AG04449 (cell line): ENCODE measurements at regions not wholly inside any gene's neighbourhood (a gene's known extent, or its start where the extent isn't known, plus 50 kb on each side); places are given as distances from the start of the nearest gene placed in this dataset.
"Not testable (repeated sequence)": the region's sequence is repeated elsewhere in the genome, so short reads cannot be mapped to it uniquely, and the experiment has no call there.

Experiments
- CTCF ChIA-PET: fragments of 350-600 bp; formaldehyde crosslinking; extraction: SDS; loops from one replicate; lab custom pipeline; 2021; ENCODE audit warnings: antibody characterized with exemption; lab: Yijun Ruan, JAX
- POLR2A ChIA-PET: fragments of 400-600, 350-600 bp; formaldehyde crosslinking; extraction: SDS; loops from one replicate; lab custom pipeline; 2020; ENCODE audit warnings: antibody characterized with exemption, inconsistent platforms; lab: Yijun Ruan, JAX
- DNase-seq: peaks from one replicate; pipeline ENCODE4 v3.0.0-alpha.2; 2010; ENCODE audit warnings: low read depth, low spot score
- H3K4me3 ChIP-seq: 2 replicates; pipeline ENCODE4 v1.5.1; 2011; ENCODE audit warnings: low read depth, mild to moderate bottlenecking, control low read depth, low read length
- TF ChIP-seq, protein P1 (sequence below): IDR thresholded peaks from one replicate; pipeline ENCODE4 v1.5.1; 2011; ENCODE audit warnings: mild to moderate bottlenecking, moderate library complexity, low read length, control low read depth, inconsistent platforms; ENCODE audit not compliant: insufficient read depth; ENCODE audit errors: missing control alignments

DNA sequence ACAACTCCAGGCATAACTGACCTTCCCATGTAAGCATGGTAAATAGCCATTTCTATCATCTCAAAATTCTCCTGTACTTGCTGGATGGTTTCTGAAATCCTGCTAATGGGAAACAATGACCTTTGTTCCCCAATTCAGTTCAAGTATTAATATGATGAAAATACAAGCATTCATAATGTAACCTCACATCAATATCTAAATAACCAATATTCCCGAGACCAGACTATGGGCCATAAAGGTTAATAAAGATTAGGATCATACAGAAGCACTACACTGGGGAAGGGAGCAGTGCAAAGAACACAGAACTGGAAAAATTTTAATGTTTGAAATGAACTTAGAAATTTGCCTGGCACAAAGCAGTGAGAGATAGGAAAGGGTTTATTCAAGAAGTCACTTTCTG is 151.3 kb upstream of the SETMAR start:
- TF ChIP-seq, protein P1, sequence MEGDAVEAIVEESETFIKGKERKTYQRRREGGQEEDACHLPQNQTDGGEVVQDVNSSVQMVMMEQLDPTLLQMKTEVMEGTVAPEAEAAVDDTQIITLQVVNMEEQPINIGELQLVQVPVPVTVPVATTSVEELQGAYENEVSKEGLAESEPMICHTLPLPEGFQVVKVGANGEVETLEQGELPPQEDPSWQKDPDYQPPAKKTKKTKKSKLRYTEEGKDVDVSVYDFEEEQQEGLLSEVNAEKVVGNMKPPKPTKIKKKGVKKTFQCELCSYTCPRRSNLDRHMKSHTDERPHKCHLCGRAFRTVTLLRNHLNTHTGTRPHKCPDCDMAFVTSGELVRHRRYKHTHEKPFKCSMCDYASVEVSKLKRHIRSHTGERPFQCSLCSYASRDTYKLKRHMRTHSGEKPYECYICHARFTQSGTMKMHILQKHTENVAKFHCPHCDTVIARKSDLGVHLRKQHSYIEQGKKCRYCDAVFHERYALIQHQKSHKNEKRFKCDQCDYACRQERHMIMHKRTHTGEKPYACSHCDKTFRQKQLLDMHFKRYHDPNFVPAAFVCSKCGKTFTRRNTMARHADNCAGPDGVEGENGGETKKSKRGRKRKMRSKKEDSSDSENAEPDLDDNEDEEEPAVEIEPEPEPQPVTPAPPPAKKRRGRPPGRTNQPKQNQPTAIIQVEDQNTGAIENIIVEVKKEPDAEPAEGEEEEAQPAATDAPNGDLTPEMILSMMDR: no peak
- POLR2A ChIA-PET: no interaction called here
- DNase-seq: no peak
- H3K4me3 ChIP-seq: no peak overlapping the region
- CTCF ChIA-PET: no interaction called here

DNA sequence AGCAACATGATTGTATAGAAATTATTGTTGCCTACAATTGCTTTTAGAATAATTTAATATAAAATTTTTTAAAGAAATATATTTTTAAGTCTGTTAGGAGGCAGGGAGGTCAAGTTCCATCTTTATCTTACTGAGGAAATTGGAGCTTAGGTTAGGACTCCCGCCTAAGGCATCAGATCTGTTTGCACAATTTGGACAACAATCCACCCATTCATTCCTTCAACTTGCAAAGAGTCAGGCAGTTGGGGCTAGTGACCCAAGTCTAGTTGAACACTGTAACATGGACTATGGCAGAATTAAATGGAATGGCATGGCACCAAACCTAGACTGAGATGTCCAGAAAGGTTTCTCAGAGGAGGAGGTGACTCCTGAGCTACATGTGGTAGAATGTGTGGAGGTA is 149.4 kb upstream of the SETMAR start:
- H3K4me3 ChIP-seq: no peak overlapping the region
- POLR2A ChIA-PET: no interaction called here
- no peak for DNase-seq
- CTCF ChIA-PET: no interaction called here
- TF ChIP-seq, protein P1: no peak

DNA sequence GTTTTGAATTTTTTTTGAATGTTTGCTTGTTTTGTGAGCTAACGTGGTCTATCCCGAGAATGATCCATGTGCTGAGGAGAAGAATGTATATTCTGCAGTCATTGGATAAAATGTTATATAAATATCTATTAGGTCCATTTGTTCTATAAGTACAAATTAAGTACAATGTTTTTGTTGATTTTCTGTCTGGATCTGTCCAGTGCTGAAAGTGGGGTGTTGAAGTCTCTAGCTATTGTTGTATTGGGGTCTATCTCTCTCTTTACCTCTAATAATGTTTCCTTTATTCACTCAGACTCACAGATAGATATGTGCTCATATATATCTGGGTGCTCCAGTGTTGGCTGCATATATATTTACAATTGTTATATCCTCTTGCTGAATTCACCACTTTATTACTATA is 144.8 kb upstream of the SETMAR start:
- ChIA-PET POLR2A (no interaction called here), CTCF (no interaction called here)
- no peak overlapping the region for H3K4me3 ChIP-seq
- DNase-seq: no peak
- TF ChIP-seq, protein P1: no peak

DNA sequence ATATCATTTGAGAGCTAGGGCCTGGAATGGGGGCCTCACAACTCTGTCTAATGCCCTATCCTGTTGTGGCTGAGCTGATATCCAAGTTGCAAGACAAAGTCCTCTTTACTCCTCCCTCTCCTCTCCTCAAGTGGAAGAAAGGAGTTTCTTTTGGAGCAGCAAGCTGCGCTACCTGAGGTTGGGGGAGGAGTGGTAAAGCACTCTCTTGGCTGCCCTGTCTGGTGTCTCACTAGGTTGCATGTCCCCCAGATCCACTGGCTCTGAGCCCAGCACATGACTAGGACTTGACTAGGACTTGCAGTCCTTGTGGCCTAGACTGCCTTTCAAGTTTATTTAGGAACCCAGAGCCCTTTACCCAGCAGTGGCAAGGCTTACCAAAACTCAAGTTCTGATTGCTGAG is 141.1 kb upstream of the SETMAR start:
- H3K4me3 ChIP-seq: no peak overlapping the region
- ChIA-PET POLR2A (no interaction called here), CTCF (no interaction called here)
- DNase-seq: no peak
- TF ChIP-seq, protein P1: no peak

DNA sequence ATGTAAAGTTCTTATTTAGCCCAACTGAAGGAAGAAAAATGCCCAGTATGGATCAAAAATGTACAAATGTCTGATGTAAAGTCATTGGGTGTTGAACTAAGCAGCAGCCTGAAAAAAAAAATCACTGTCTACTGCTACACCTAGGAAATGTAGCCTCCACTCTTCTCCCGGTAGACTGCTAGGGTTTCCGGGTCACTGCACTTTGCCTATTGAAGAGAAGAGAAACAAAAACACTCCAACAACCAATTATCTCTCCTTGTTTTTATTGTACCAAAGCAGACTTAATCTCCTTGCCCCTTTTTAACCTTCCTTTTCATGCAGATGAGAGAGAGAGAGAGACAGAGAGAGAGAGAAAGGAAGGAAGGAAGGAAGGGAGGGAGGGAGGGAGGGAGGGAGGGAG is 140.2 kb upstream of the SETMAR start:
- ChIA-PET CTCF (no interaction called here), POLR2A (no interaction called here)
- TF ChIP-seq, protein P1: no peak
- no peak for DNase-seq
- no peak overlapping the region for H3K4me3 ChIP-seq

DNA sequence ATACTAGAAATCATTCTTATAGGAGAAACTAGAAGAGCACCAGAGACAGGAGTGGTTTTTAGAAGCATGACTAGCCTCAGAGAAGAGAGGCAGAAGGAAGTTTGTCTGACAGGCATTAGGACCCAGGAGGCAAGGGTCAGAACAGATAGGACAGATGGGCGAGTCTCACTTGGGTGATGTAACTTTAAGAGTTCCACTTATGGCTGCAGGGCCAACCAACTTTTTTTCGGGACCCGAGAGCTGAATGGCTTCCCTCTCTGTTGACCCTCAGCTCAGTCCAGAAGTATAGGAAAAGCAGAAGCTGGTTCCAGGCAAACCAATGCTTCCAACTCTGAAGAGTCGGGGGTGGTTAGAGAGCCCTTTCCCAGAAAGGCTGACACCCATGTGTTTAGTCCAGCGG is 136.6 kb upstream of the SETMAR start:
- ChIA-PET CTCF (no interaction called here), POLR2A (no interaction called here)
- TF ChIP-seq, protein P1: no peak
- no peak for DNase-seq
- H3K4me3 ChIP-seq: no peak overlapping the region

DNA sequence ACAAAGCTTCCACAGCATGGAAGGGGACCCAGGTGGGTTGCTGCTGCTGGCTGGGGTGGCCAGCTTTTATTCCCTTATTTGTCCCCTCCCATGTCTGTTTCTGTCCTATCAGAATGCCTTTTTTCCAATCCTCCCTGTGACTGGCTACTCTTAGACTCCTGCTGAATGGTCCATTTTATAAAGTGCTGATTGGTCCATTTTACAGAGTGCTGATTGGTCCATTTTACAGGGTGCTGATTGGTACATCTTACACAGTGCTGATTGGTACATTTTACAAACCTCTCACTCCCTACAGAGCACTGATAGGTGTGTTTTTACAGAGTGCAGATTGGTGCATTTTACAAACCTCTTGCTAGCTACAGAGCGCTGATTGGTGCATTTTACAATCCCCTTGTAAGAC is 135.9 kb upstream of the SETMAR start:
- CTCF ChIA-PET, DNase-seq, POLR2A ChIA-PET, H3K4me3 ChIP-seq: not testable (repeated sequence)
